Limb (tissue), 2 donors: ENCODE measurements at regions not wholly inside any gene's neighbourhood (a gene's known extent, or its start where the extent isn't known, plus 50 kb on each side); places are given as distances from the start of the nearest gene placed in this dataset.
"Not testable (repeated sequence)": the region's sequence is repeated elsewhere in the genome, so short reads cannot be mapped to it uniquely, and the experiment has no call there.

Experiments
- DNase-seq, 2 donors: peaks; one replicate each; pipeline ENCODE4 v3.0.0-alpha.2; 2016; ENCODE audit errors: extremely low spot score in 2 of 2

GRCh38 chr13:81408647-81409046, 1067.7 kb upstream of the SPRY2 start:
- DNase-seq: no peak

GRCh38 chr13:81406639-81407292, 1065.8 kb upstream of the SPRY2 start:
- DNase-seq: no peak

- DNase-seq: no peak
Observed at GRCh38 chr13:81406022-81406421, 1065.1 kb upstream of the SPRY2 start.

GRCh38 chr13:81396192-81396591, 1055.3 kb upstream of the SPRY2 start:
- no peak for DNase-seq

- DNase-seq: no peak
Observed at GRCh38 chr13:81395368-81395767, 1054.4 kb upstream of the SPRY2 start.

GRCh38 chr13:81394640-81395039, 1053.7 kb upstream of the SPRY2 start:
- DNase-seq: no peak

- no peak for DNase-seq
Observed at GRCh38 chr13:81393721-81394120, 1052.8 kb upstream of the SPRY2 start.

GRCh38 chr13:81393110-81393509, 1052.2 kb upstream of the SPRY2 start:
- no peak for DNase-seq

GRCh38 chr13:81388400-81388799, 1047.5 kb upstream of the SPRY2 start:
- DNase-seq: no peak

- no peak for DNase-seq
Observed at GRCh38 chr13:81383444-81383843, 1042.5 kb upstream of the SPRY2 start.

- DNase-seq: no peak
Observed at GRCh38 chr13:81382246-81382645, 1041.3 kb upstream of the SPRY2 start.

GRCh38 chr13:81381560-81381959, 1040.6 kb upstream of the SPRY2 start:
- no peak for DNase-seq

- no peak for DNase-seq
Observed at GRCh38 chr13:81379183-81379582, 1038.3 kb upstream of the SPRY2 start.

- no peak for DNase-seq
Observed at GRCh38 chr13:81377921-81378320, 1037.0 kb upstream of the SPRY2 start.

GRCh38 chr13:81375709-81376108, 1034.8 kb upstream of the SPRY2 start:
- DNase-seq: no peak

- not testable (repeated sequence) for DNase-seq
Observed at GRCh38 chr13:81362711-81363110, 1021.8 kb upstream of the SPRY2 start.

GRCh38 chr13:81350056-81350455, 1009.1 kb upstream of the SPRY2 start:
- DNase-seq: no peak

- DNase-seq: not testable (repeated sequence)
Observed at GRCh38 chr13:81340118-81341069, 999.5 kb upstream of the SPRY2 start.

- DNase-seq: not testable (repeated sequence)
Observed at GRCh38 chr13:81339666-81340065, 998.7 kb upstream of the SPRY2 start.

GRCh38 chr13:81334481-81334880, 993.6 kb upstream of the SPRY2 start:
- no peak for DNase-seq

GRCh38 chr13:81326913-81327312, 986.0 kb upstream of the SPRY2 start:
- no peak for DNase-seq

GRCh38 chr13:81320516-81320915, 979.6 kb upstream of the SPRY2 start:
- no peak for DNase-seq

- DNase-seq: no peak
Observed at GRCh38 chr13:81319351-81319750, 978.4 kb upstream of the SPRY2 start.
